A549 (cell line): ENCODE measurements at regions not wholly inside any gene's neighbourhood (a gene's known extent, or its start where the extent isn't known, plus 50 kb on each side); places are given as distances from the start of the nearest gene placed in this dataset.

ENCODE experiments used
- CBX8 ChIP-seq: fragments of 200-600 bp; sonication (generic); IDR thresholded peaks from 2 replicates; pipeline ENCODE4 v1.6.1; 2016
- NR3C1 ChIP-seq: fragments of >200 bp; sonication (Bioruptor Twin); formaldehyde crosslinking; IDR thresholded peaks from 3 replicates; pipeline ENCODE4 v1.6.1; 2017
- SMC3 ChIP-seq: fragments of >200 bp; sonication (Bioruptor Twin); formaldehyde crosslinking; IDR thresholded peaks from 3 replicates; pipeline ENCODE4 v1.6.1; 2018; ENCODE audit warnings: inconsistent platforms
- TF ChIP-seq, protein P1 (sequence below): IDR thresholded peaks from 2 replicates; pipeline ENCODE4 v1.6.1; 2012
- TF ChIP-seq, protein P2 (sequence below): fragments of >200 bp; sonication (Bioruptor Twin); formaldehyde crosslinking; IDR thresholded peaks from 3 replicates; pipeline ENCODE4 v1.5.1; 2016
- TF ChIP-seq, protein P3 (sequence below): fragments of 200-600 bp; sonication (generic); IDR thresholded peaks from 2 replicates; pipeline ENCODE4 v1.6.1; 2016; ENCODE audit warnings: antibody characterized with exemption, mild to moderate bottlenecking, moderate library complexity

DNA sequence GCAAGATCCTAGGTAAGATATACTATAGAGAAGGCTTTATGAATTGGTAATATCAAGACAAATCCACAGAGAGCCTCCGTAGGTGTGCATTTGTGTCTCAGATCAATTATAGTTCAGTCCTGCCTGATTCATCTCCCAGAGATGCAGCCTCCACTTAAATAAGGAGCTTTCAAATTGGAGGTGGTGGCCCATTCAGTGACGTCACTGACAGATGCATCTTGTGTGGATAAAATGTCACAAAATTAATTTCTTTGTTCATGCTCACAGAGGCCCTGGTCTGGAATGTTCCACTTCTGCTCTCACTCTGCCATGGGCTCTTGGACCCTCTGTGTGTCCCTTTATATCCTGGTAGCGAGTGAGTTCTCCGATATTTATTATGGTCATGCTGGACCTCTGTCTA lies 157.1 kb upstream of the PRSS58 start:
- TF ChIP-seq, protein P1, sequence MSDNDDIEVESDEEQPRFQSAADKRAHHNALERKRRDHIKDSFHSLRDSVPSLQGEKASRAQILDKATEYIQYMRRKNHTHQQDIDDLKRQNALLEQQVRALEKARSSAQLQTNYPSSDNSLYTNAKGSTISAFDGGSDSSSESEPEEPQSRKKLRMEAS, result no peak
- TF ChIP-seq NR3C1 (no peak), SMC3 (no peak), CBX8 (no peak)
- TF ChIP-seq, protein P2, sequence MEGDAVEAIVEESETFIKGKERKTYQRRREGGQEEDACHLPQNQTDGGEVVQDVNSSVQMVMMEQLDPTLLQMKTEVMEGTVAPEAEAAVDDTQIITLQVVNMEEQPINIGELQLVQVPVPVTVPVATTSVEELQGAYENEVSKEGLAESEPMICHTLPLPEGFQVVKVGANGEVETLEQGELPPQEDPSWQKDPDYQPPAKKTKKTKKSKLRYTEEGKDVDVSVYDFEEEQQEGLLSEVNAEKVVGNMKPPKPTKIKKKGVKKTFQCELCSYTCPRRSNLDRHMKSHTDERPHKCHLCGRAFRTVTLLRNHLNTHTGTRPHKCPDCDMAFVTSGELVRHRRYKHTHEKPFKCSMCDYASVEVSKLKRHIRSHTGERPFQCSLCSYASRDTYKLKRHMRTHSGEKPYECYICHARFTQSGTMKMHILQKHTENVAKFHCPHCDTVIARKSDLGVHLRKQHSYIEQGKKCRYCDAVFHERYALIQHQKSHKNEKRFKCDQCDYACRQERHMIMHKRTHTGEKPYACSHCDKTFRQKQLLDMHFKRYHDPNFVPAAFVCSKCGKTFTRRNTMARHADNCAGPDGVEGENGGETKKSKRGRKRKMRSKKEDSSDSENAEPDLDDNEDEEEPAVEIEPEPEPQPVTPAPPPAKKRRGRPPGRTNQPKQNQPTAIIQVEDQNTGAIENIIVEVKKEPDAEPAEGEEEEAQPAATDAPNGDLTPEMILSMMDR, result no peak
- TF ChIP-seq, protein P3, sequence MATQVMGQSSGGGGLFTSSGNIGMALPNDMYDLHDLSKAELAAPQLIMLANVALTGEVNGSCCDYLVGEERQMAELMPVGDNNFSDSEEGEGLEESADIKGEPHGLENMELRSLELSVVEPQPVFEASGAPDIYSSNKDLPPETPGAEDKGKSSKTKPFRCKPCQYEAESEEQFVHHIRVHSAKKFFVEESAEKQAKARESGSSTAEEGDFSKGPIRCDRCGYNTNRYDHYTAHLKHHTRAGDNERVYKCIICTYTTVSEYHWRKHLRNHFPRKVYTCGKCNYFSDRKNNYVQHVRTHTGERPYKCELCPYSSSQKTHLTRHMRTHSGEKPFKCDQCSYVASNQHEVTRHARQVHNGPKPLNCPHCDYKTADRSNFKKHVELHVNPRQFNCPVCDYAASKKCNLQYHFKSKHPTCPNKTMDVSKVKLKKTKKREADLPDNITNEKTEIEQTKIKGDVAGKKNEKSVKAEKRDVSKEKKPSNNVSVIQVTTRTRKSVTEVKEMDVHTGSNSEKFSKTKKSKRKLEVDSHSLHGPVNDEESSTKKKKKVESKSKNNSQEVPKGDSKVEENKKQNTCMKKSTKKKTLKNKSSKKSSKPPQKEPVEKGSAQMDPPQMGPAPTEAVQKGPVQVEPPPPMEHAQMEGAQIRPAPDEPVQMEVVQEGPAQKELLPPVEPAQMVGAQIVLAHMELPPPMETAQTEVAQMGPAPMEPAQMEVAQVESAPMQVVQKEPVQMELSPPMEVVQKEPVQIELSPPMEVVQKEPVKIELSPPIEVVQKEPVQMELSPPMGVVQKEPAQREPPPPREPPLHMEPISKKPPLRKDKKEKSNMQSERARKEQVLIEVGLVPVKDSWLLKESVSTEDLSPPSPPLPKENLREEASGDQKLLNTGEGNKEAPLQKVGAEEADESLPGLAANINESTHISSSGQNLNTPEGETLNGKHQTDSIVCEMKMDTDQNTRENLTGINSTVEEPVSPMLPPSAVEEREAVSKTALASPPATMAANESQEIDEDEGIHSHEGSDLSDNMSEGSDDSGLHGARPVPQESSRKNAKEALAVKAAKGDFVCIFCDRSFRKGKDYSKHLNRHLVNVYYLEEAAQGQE, result no peak
